Head of caudate nucleus (tissue), 42 donors: ENCODE measurements at regions not wholly inside any gene's neighbourhood (a gene's known extent, or its start where the extent isn't known, plus 50 kb on each side); places are given as distances from the start of the nearest gene placed in this dataset.
A peak's percentile ranks its signal among the peaks of the same experiment; 100 is the strongest.
"Not testable (repeated sequence)": the region's sequence is repeated elsewhere in the genome, so short reads cannot be mapped to it uniquely, and the experiment has no call there.

ENCODE experiments used
- DNase-seq, 42 donors: peaks; one replicate each; pipeline versions ENCODE4 v3.0.0 to v3.0.0-alpha.2; 2020 to 2021; ENCODE audit warnings: mixed read lengths in 7 of 42
- intact Hi-C: fragments of 100-400 bp; cut with DNase I; formaldehyde crosslinking; loops from one replicate; pipeline ENCODE4 v1.15.0; 2022

DNA sequence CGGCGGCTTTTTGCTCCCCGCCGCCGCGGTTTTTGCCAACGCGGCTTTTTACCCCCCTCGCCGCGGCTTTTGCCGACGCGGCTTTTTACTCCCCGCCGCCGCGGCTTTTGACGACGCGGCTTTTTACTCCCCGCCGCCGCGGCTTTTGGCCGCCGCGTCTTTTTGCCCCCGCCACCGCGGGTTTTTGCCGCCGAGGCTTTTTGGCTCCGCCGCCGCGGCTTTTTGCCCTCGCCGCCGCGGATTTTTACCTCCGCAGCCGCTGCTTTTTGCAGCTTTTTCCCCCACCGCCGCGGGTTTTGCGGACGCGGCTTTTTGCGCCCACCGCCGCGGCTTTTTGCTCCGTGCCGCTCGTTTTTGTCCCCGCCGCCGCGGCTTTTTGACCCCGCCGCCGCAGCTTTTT is 1971.8 kb upstream of the TPTE start:
- intact Hi-C loops, DNase-seq: not testable (repeated sequence)

DNA sequence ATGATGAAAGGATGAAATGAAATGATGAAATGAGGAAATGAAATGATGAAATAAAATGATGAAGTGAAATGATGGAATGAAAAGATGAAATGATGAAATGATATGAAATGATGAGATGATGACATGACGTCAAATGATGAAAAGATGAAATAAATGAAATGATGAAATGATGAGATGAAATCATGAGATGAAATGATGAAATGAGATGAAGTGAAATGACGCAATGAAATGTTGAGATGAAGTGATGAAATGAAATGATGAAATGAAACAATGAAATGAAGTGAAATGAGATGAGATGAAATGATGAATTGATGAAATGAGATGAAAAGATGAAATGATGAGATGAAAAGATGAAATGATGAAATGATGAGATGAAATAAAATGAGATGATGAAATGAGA is 1967.0 kb upstream of the TPTE start:
- intact Hi-C loops, DNase-seq: not testable (repeated sequence)

DNA sequence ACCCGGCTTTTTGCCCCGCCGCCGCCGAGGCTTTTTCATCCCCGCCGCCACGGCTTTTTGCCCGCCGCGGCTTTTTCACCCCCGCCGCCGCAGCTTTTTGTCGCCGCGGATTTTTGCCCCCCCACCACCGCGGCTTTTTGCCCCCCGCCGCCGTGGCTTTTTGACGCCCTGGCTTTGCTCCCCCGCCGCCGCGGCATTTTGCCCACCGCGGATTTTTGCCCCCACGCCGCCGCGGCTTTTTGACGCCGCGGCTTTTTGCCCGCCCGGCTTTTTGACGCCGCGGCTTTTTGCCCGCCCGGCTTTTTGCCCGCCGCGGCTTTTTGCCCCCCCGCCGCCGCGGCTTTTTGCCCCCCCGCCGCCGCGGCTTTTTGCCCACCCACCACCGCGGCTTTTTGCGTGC is 1926.4 kb upstream of the TPTE start:
- intact Hi-C loops = not testable (repeated sequence)
- peak in 2 of 42 donors; percentile 1 to 16 for DNase-seq

DNA sequence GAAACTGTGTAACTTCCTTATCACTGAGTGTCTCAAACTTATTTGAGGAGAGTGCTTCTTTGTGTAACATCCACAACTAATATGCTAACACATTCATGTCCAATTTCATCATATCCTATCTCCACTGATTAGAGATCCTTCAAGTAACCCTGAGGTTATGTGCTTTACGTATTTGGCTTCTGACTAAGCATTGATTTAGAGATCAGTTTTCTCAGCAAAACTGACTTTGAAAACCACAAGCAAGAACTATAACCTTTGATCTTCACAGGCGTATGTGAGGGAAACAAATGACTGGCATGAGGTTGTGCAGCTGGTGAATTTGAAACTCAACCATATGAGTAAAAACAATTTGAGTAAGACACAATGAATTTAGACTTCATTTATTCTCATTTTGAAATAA is 1897.3 kb upstream of the TPTE start:
- intact Hi-C loops, DNase-seq: not testable (repeated sequence)
